ENCODE measurements at regions not wholly inside any gene's neighbourhood (a gene's known extent, or its start where the extent isn't known, plus 50 kb on each side); places are given as distances from the start of the nearest gene placed in this dataset.

- Histone ChIP-seq H3K79me2 (ENCODE audit: control insufficient read depth, insufficient read depth, low read length) (no peaks in the 10 kb centered on the region), H3K27me3 (replicated peaks in 1 of 4; ENCODE audit: control extremely low read depth in 1 of 4, control insufficient read depth in 3 of 4, insufficient read depth in 4 of 4, low read length in 3 of 4) (peaks cover 0 to 9% (median 0%) of the 10 kb centered on the region in 4 experiments), H2AFZ (ENCODE audit: insufficient read depth, low read depth, low read length, poor library complexity, severe bottlenecking) (no peak overlapping the region), H3K9me3 (ENCODE audit: control extremely low read depth in 1 of 3, control insufficient read depth in 2 of 3, insufficient read depth in 1 of 3, low read length in 2 of 3) (peaks cover 0 to 11% (median 0%) of the 10 kb centered on the region in 3 donors), H3K4me2 (replicated peaks; ENCODE audit: low read depth, low read length, poor library complexity, severe bottlenecking) (no peak overlapping the region), H3K36me3 (replicated peaks in 1 of 2; ENCODE audit: control extremely low read depth in 1 of 2, control insufficient read depth in 1 of 2, extremely low read depth in 1 of 2, insufficient read depth in 2 of 2, low read length in 1 of 2) (no peaks in the 10 kb centered on the region), H3K9ac (ENCODE audit: low read length) (no peak overlapping the region), H3K4me1 (ENCODE audit: control insufficient read depth in 2 of 2, insufficient read depth in 2 of 2, low read length in 2 of 2) (no peaks in the 10 kb centered on the region), H3K27ac (ENCODE audit: low read length in 2 of 2) (no peak overlapping the region), H3K4me3 (ENCODE audit: control extremely low read depth in 1 of 5, extremely low read depth in 1 of 5, insufficient read depth in 1 of 5, low read depth in 2 of 5, low read length in 4 of 5) (no peak overlapping the region), H4K20me1 (ENCODE audit: control insufficient read depth, insufficient read depth, low read length, poor library complexity, severe bottlenecking) (no peaks in the 10 kb centered on the region)
- intact Hi-C loops (cut with micrococcal nuclease): no loop called here
- ChIA-PET CTCF (no interaction called here), POLR2A (no interaction called here)
- H3K27ac Mint-ChIP-seq: no peak overlapping the region
- no peak for ATAC-seq (ENCODE audit: low read depth)
- H3K4me3 Mint-ChIP-seq: no peak overlapping the region
- WGBS (ENCODE audit: insufficient coverage): 78% methylated on average over 1 of the region's 4 CpGs
- no peak for DNase-seq
- TF ChIP-seq, protein P1, sequence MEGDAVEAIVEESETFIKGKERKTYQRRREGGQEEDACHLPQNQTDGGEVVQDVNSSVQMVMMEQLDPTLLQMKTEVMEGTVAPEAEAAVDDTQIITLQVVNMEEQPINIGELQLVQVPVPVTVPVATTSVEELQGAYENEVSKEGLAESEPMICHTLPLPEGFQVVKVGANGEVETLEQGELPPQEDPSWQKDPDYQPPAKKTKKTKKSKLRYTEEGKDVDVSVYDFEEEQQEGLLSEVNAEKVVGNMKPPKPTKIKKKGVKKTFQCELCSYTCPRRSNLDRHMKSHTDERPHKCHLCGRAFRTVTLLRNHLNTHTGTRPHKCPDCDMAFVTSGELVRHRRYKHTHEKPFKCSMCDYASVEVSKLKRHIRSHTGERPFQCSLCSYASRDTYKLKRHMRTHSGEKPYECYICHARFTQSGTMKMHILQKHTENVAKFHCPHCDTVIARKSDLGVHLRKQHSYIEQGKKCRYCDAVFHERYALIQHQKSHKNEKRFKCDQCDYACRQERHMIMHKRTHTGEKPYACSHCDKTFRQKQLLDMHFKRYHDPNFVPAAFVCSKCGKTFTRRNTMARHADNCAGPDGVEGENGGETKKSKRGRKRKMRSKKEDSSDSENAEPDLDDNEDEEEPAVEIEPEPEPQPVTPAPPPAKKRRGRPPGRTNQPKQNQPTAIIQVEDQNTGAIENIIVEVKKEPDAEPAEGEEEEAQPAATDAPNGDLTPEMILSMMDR (IDR thresholded peaks at IDR 0.05): no peak
- no peak for TF ChIP-seq EZH2 (IDR thresholded peaks at IDR 0.05; ENCODE audit: borderline replicate concordance, insufficient read depth, low read depth, low read length, poor library complexity, severe bottlenecking)
- peaks cover 44% of the 10 kb centered on the region for H3K27me3 Mint-ChIP-seq
- H3K4me1 Mint-ChIP-seq: no peaks in the 10 kb centered on the region
- H3K9me3 Mint-ChIP-seq (ENCODE audit: insufficient read depth): no peaks in the 10 kb centered on the region
Measured at GRCh38 chr22:26910845-26911244, 253.5 kb downstream of the MIAT start.

- intact Hi-C loops (cut with micrococcal nuclease): no loop called here
- peaks cover 46% of the 10 kb centered on the region for H3K27me3 Mint-ChIP-seq
Measured at GRCh38 chr22:26912655-26913345, 255.4 kb downstream of the MIAT start.

More at GRCh38 chr22:26912655-26913345, 255.4 kb downstream of the MIAT start:
- no peak overlapping the region for H3K4me3 ChIP-seq (ENCODE audit: control extremely low read depth in 1 of 5, extremely low read depth in 1 of 5, insufficient read depth in 1 of 5, low read depth in 2 of 5, low read length in 4 of 5)
- H4K20me1 ChIP-seq (ENCODE audit: control insufficient read depth, insufficient read depth, low read length, poor library complexity, severe bottlenecking): no peaks in the 10 kb centered on the region
- no peak overlapping the region for H3K4me2 ChIP-seq (replicated peaks; ENCODE audit: low read depth, low read length, poor library complexity, severe bottlenecking)
- DNase-seq: no peak
- 39% methylated on average over 18 of the region's 23 CpGs for WGBS (ENCODE audit: insufficient coverage)
- H3K79me2 ChIP-seq (ENCODE audit: control insufficient read depth, insufficient read depth, low read length): no peaks in the 10 kb centered on the region
- H3K9me3 ChIP-seq (ENCODE audit: control extremely low read depth in 1 of 3, control insufficient read depth in 2 of 3, insufficient read depth in 1 of 3, low read length in 2 of 3): peaks cover 0 to 11% (median 0%) of the 10 kb centered on the region in 3 donors
- Mint-ChIP-seq H3K4me1 (no peaks in the 10 kb centered on the region), H3K27ac (no peak overlapping the region), H3K9me3 (ENCODE audit: insufficient read depth) (no peaks in the 10 kb centered on the region), H3K4me3 (no peak overlapping the region)
- ATAC-seq (ENCODE audit: low read depth): no peak
- H3K36me3 ChIP-seq (replicated peaks in 1 of 2; ENCODE audit: control extremely low read depth in 1 of 2, control insufficient read depth in 1 of 2, extremely low read depth in 1 of 2, insufficient read depth in 2 of 2, low read length in 1 of 2): no peaks in the 10 kb centered on the region
- CTCF ChIA-PET: no interaction called here
- no peak overlapping the region for H3K27ac ChIP-seq (ENCODE audit: low read length in 2 of 2)
- no peak for TF ChIP-seq EZH2 (IDR thresholded peaks at IDR 0.05; ENCODE audit: borderline replicate concordance, insufficient read depth, low read depth, low read length, poor library complexity, severe bottlenecking)
- TF ChIP-seq, protein P1 (IDR thresholded peaks at IDR 0.05): no peak
- POLR2A ChIA-PET: no interaction called here
- H2AFZ ChIP-seq (ENCODE audit: insufficient read depth, low read depth, low read length, poor library complexity, severe bottlenecking): no peak overlapping the region
- H3K9ac ChIP-seq (ENCODE audit: low read length): no peak overlapping the region
- H3K27me3 ChIP-seq (replicated peaks in 1 of 4; ENCODE audit: control extremely low read depth in 1 of 4, control insufficient read depth in 3 of 4, insufficient read depth in 4 of 4, low read length in 3 of 4): peaks cover 0 to 16% (median 0%) of the 10 kb centered on the region in 4 experiments
- no peaks in the 10 kb centered on the region for H3K4me1 ChIP-seq (ENCODE audit: control insufficient read depth in 2 of 2, insufficient read depth in 2 of 2, low read length in 2 of 2)
